Activated naive CD4-positive, alpha-beta T cell treated with anti-CD3 and anti-CD28 coated beads, Interleukin-2, amount 50 U/mL, for 72 hours (primary cell): ENCODE measurements at regions not wholly inside any gene's neighbourhood (a gene's known extent, or its start where the extent isn't known, plus 50 kb on each side); places are given as distances from the start of the nearest gene placed in this dataset.
"Not testable (repeated sequence)": the region's sequence is repeated elsewhere in the genome, so short reads cannot be mapped to it uniquely, and the experiment has no call there.

Experiments used
- ATAC-seq, 2 donors: fragments of 150-1000 bp; cut with Tn5 transposase; 2 replicates each; pipeline ENCODE4 v1.10.0; 2021; ENCODE audit warnings: mild to moderate bottlenecking in 2 of 2, moderate library complexity in 2 of 2
- DNase-seq, 2 donors: peaks; one replicate each; pipeline ENCODE4 v3.0.0; 2021 to 2022; ENCODE audit warnings: low spot score in 2 of 2
- H3K27ac Mint-ChIP-seq, 2 donors: one replicate each; pipeline ENCODE4 v1.8.0; 2022; ENCODE audit warnings: mild to moderate bottlenecking in 2 of 2, mixed read lengths in 2 of 2
- H3K36me3 Mint-ChIP-seq, 2 donors: one replicate each; pipeline ENCODE4 v1.8.0; 2022; ENCODE audit warnings: mixed read lengths in 2 of 2
- H3K9me3 Mint-ChIP-seq, 2 donors: one replicate each; pipeline ENCODE4 v1.8.0; 2022; ENCODE audit warnings: mixed read lengths in 2 of 2

DNA sequence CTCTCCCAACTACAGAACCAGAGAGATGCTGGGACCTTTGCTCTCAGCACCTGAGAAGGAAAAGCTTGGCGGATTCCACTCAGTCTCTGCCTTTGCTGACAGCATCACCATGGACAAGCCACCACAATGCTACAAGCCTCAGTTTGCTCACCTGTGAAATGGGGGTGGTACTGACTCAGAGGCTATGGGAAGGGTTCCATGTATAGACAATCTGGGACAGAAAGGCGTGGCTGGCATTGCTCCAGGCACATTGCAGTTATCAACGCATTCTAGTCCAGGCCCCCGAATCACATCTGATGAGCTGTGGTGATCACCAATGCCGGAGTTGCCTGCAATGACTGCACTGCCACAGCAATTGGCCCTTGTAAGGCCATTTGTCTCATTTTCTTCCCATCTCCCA is 72.6 kb downstream of the ISX start:
- no peaks in the 10 kb centered on the region for H3K9me3 Mint-ChIP-seq
- no peaks in the 10 kb centered on the region for H3K36me3 Mint-ChIP-seq
- DNase-seq (no peak), ATAC-seq (no peak)
- no peak overlapping the region for H3K27ac Mint-ChIP-seq

GRCh38 chr22:35140879-35141745 is 75.2 kb downstream of the ISX start:
- H3K27ac Mint-ChIP-seq, result peak overlapping the region; percentile 24 to 44
- DNase-seq (no peak), ATAC-seq (no peak)
- H3K9me3 Mint-ChIP-seq, result no peaks in the 10 kb centered on the region
- H3K36me3 Mint-ChIP-seq, result no peaks in the 10 kb centered on the region

- Mint-ChIP-seq H3K27ac (no peak overlapping the region), H3K36me3 (no peaks in the 10 kb centered on the region), H3K9me3 (no peaks in the 10 kb centered on the region)
- DNase-seq (no peak), ATAC-seq (no peak)
These were observed 82.4 kb downstream of the ISX start for GRCh38 chr22:35148381-35148780.

GRCh38 chr22:35148866-35149548 is 83.0 kb downstream of the ISX start:
- Mint-ChIP-seq H3K27ac (no peak overlapping the region), H3K36me3 (no peaks in the 10 kb centered on the region), H3K9me3 (no peaks in the 10 kb centered on the region)
- ATAC-seq, result no peak
- DNase-seq, result no peak

DNA sequence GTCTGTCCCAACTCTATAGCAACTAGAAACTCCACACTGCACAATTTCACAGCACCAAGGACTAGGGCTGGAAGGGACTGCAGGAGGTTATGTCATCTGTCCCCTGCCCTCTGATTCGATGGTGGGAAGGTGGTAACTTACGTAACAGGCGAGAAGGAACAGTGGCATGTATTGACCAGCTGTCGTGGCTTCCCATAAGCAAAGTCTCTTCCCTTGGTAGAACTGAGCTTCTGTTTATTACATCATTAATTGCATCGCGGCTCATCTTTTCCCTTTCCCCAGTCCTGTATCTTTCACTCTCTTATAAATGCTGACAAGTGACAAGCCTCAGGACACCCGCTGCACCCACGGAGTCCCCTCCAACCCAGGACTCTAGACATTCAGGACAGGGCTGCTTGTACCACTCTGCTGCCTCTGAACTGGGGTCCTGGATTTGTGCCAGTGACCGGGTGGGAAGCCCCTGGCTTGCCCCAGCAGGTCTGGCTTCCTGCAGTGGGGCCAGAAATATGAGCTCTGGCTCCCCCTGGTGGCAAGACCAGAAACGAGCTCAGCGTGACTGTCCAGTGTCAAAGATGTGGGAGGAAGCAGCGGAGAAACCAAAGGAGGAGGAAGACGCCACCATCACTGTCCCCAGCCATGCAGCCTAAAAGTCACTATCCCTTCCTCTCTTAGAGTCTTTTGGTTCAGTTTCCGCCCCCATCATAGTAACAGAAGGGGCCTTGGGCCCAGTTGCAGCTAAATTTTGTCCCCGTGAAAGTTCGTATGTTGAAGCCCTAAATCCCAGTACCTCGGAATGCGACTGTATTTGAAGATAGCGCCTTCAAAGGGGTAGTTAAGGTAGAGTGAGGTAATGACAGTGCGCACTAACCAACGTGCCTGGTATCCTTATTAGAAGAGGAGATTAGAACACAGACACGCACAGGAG is 84.5 kb downstream of the ISX start:
- ATAC-seq (peak; percentile 68 to 73), DNase-seq (peak; percentile 57 to 78)
- Mint-ChIP-seq H3K9me3 (no peaks in the 10 kb centered on the region), H3K27ac (no peak overlapping the region), H3K36me3 (no peaks in the 10 kb centered on the region)

GRCh38 chr22:35152316-35152715 is 86.4 kb downstream of the ISX start:
- no peak for ATAC-seq
- Mint-ChIP-seq H3K27ac (peak overlapping the region in 1 of 2 donors; percentile 86), H3K9me3 (no peaks in the 10 kb centered on the region), H3K36me3 (peaks cover 0 to 6% of the 10 kb centered on the region in 2 donors)
- no peak for DNase-seq

DNA sequence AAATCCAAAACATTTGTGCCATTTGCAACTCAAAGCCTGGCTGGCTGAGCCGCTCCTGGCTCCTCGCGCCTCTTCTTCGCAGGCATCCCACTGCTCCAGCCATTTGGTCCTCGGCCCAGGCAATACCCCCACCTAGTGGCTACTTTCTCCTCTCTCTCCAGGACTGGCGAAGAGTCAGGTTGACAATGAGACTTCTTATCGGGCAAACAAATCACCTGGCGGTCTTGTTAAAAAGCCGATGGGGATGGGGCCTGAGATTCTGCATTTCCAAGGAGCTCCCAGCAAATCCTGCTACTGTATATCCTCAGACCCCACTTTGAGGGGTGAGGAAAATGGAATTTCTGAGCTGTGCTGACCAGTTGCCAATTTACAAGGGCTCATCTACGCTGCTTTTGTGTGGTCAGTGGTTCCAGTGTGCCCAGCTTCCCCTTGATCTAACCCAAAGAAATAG is 89.0 kb downstream of the ISX start:
- ATAC-seq (peak in 1 of 2 donors; percentile 61), DNase-seq (peak in 1 of 2 donors; percentile 40)
- H3K27ac Mint-ChIP-seq, result no peak overlapping the region
- no peaks in the 10 kb centered on the region for H3K9me3 Mint-ChIP-seq
- H3K36me3 Mint-ChIP-seq, result peaks cover 0 to 6% of the 10 kb centered on the region in 2 donors

DNA sequence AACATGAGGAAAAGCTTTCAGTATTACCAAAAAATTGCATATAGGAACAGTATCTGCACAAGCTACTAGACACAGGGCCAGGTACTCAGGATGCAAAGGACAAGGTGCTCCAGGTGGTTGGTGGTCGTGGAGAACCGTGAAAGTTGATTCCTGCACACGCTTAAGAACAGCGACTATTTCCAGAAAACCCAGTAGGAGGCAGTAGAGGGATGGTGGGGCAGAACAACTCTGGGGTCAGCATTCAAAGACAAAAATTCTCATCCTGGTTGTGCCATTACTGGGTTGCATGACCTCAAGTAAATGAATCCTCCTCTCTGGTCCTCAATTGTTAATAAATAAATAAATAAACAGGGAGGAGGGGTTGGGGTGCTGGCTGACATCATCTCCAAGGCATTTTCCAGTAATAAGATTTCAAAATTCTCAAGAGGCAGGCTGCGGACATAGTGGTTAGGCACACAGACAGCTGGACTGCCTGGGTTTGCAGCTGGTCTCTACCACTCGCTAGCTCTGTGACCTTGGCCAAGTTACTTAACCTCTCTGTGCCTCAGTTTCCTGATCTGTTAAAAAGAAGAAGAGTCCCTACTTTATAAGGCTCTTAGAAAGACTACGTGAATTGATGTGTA is 89.6 kb downstream of the ISX start:
- Mint-ChIP-seq H3K9me3 (no peaks in the 10 kb centered on the region), H3K27ac (no peak overlapping the region), H3K36me3 (peaks cover 0 to 6% of the 10 kb centered on the region in 2 donors)
- no peak for DNase-seq
- ATAC-seq, result no peak

- DNase-seq (no peak), ATAC-seq (no peak)
- no peaks in the 10 kb centered on the region for H3K9me3 Mint-ChIP-seq
- H3K27ac Mint-ChIP-seq, result no peak overlapping the region
- peaks cover 0 to 6% of the 10 kb centered on the region in 2 donors for H3K36me3 Mint-ChIP-seq
These were observed 91.0 kb downstream of the ISX start for GRCh38 chr22:35156945-35157344.

GRCh38 chr22:35158336-35158735 is 92.4 kb downstream of the ISX start:
- ATAC-seq, result no peak
- no peak for DNase-seq
- Mint-ChIP-seq H3K36me3 (peaks cover 0 to 6% of the 10 kb centered on the region in 2 donors), H3K27ac (no peak overlapping the region), H3K9me3 (no peaks in the 10 kb centered on the region)

DNA sequence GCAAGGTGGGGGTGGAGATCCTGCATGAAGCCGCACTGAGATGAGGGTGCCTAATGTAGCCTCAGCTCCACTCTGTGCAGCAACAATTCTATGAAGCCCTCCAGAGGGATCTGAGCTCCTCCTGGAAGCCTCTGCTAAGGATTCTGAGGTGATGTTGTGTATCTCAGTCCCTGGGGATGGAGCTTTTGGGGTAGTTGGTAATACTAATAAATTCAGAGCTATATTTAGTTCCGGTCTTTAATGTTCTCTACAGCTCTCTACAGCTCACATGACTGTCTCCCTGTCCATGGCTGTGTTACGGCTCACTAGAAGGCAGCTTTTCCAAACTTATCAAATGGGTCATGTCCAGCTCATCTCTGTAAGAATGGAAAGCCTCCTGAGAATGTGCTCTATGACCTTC is 93.4 kb downstream of the ISX start:
- no peak overlapping the region for H3K27ac Mint-ChIP-seq
- DNase-seq, result no peak
- no peaks in the 10 kb centered on the region for H3K9me3 Mint-ChIP-seq
- ATAC-seq, result no peak
- peaks cover 0 to 6% of the 10 kb centered on the region in 2 donors for H3K36me3 Mint-ChIP-seq

- ATAC-seq (no peak), DNase-seq (no peak)
- H3K36me3 Mint-ChIP-seq, result peaks cover 0 to 6% of the 10 kb centered on the region in 2 donors
- H3K9me3 Mint-ChIP-seq, result no peaks in the 10 kb centered on the region
- H3K27ac Mint-ChIP-seq, result no peak overlapping the region
These were observed 94.3 kb downstream of the ISX start for GRCh38 chr22:35160268-35160667.

GRCh38 chr22:35165896-35166295 is 91.4 kb upstream of the HMGXB4 start:
- not testable (repeated sequence) for DNase-seq, H3K36me3 Mint-ChIP-seq, ATAC-seq, H3K9me3 Mint-ChIP-seq, H3K27ac Mint-ChIP-seq

DNA sequence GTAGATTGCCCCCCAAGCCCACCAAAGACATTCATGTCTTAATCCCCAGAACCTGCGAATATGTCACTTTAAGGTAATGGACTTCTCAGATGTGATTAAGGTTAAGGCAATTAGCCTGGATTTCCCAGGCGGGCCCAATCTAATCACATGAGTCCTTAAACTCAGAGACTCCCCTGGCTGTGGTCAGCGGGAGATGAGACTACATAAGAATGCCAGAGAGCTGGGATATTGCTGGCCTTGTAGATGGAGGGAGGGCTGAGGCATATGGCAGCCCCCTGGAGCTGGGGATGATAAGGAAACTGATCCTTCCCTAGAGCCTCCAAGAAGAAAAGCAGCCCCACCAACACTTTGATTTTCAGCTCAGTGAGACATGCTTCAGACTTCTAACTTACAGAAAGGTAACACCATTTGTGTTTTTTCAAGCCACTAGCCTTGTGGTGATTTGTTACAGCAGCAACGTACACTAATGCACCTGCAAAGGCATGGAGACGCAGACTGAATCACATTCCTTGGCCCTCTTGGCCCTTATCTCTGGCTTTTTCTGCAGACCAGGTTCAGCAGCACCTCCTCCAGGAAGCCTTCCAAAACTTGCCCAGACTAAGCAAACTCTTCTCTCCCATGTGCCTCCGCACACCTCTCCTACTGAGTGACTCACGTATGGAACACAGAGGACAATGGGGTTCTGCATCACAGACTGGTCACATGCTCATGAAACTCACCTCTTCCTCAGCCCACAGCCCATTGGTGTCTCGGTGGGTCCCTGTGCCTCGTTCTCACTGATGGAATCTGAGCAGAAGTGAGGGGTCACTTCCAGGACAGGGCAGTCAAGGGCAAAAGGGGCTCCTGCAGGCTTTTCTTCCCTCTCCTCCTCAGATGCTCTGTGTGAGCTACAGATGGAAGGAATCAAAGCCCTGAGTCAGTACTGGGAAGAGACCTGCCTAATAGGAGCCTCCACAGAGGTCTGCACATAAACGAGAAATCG is 86.3 kb upstream of the HMGXB4 start:
- ATAC-seq (no peak), DNase-seq (no peak)
- Mint-ChIP-seq H3K36me3 (no peaks in the 10 kb centered on the region), H3K9me3 (no peaks in the 10 kb centered on the region), H3K27ac (no peak overlapping the region)

DNA sequence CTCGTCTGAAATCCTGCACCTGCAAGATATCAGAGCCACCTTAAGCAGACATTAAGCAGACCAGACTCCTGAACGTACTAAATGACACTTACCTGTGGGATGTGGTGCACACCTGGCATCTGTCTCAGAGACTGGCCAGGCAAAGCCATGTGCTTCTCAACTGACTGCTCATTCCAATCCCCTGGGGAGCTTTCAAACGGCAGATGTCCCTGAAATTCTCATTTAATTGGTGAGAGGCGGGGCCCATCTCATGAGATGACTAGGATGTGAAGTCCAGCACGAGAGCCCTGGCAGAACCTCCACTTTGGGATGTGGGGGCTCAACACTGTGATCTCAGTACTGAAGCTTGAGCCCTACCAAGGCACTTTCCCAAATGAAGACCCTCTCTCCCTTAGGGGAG is 84.9 kb upstream of the HMGXB4 start:
- Mint-ChIP-seq H3K36me3 (no peaks in the 10 kb centered on the region), H3K27ac (no peak overlapping the region), H3K9me3 (no peaks in the 10 kb centered on the region)
- DNase-seq, result no peak
- ATAC-seq, result no peak
